Glutamatergic neuron (in vitro differentiated cells): ENCODE measurements at regions not wholly inside any gene's neighbourhood (a gene's known extent, or its start where the extent isn't known, plus 50 kb on each side); places are given as distances from the start of the nearest gene placed in this dataset.
"Not testable (repeated sequence)": the region's sequence is repeated elsewhere in the genome, so short reads cannot be mapped to it uniquely, and the experiment has no call there.

Experiments used
- DNase-seq: peaks from one replicate; pipeline ENCODE4 v3.0.0; 2022
- H3K27ac Mint-ChIP-seq: one replicate; pipeline ENCODE4 v1.8.0; 2020; ENCODE audit warnings: mild to moderate bottlenecking, mixed read lengths, inconsistent platforms; ENCODE audit not compliant: unreplicated experiment
- H3K27me3 Mint-ChIP-seq: one replicate; pipeline ENCODE4 v1.8.0; 2020; ENCODE audit warnings: mild to moderate bottlenecking, moderate library complexity, mixed read lengths, inconsistent platforms; ENCODE audit not compliant: unreplicated experiment
- H3K36me3 Mint-ChIP-seq: one replicate; pipeline ENCODE4 v1.8.0; 2020; ENCODE audit warnings: mild to moderate bottlenecking, mixed read lengths, inconsistent platforms; ENCODE audit not compliant: unreplicated experiment
- H3K4me1 Mint-ChIP-seq: one replicate; pipeline ENCODE4 v1.8.0; 2020; ENCODE audit warnings: mild to moderate bottlenecking, low read depth, mixed read lengths, inconsistent platforms; ENCODE audit not compliant: unreplicated experiment
- H3K4me3 Mint-ChIP-seq: one replicate; pipeline ENCODE4 v1.8.0; 2020; ENCODE audit warnings: mild to moderate bottlenecking, mixed read lengths, inconsistent platforms; ENCODE audit not compliant: unreplicated experiment
- H3K9me3 Mint-ChIP-seq: one replicate; pipeline ENCODE4 v1.8.0; 2020; ENCODE audit warnings: mild to moderate bottlenecking, moderate library complexity, mixed read lengths, inconsistent platforms; ENCODE audit not compliant: unreplicated experiment
- TF ChIP-seq, protein P1 (sequence below): fragments of 200-600 bp; sonication (generic); IDR thresholded peaks from one replicate; pipeline ENCODE4 v1.5.0; 2021; ENCODE audit not compliant: partially characterized antibody, unreplicated experiment

DNA sequence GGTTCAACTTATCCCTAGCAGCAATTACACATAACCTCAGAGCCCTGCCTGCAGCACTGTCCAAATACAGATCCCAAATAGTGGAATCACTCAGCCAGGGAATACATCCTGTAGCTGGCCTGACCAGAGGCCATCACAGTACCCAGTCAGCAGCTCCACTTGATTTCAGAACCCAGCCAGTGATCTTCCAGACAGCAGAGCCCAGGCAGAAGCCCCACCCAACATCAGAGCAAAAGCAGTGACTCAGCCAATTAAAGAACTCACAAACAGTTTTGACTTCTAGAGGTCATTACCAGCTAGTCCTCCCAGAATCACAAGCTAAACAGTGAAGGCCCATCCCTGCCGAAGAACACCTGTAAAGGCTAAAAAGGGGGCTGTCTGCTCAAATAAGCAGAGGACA is 118.0 kb upstream of the SRD5A2 start:
- no peak for DNase-seq
- H3K4me1 Mint-ChIP-seq, result no peaks in the 10 kb centered on the region
- no peak overlapping the region for H3K27ac Mint-ChIP-seq
- H3K27me3 Mint-ChIP-seq, result peaks cover 5% of the 10 kb centered on the region
- peaks cover 11% of the 10 kb centered on the region for H3K9me3 Mint-ChIP-seq
- TF ChIP-seq, protein P1, sequence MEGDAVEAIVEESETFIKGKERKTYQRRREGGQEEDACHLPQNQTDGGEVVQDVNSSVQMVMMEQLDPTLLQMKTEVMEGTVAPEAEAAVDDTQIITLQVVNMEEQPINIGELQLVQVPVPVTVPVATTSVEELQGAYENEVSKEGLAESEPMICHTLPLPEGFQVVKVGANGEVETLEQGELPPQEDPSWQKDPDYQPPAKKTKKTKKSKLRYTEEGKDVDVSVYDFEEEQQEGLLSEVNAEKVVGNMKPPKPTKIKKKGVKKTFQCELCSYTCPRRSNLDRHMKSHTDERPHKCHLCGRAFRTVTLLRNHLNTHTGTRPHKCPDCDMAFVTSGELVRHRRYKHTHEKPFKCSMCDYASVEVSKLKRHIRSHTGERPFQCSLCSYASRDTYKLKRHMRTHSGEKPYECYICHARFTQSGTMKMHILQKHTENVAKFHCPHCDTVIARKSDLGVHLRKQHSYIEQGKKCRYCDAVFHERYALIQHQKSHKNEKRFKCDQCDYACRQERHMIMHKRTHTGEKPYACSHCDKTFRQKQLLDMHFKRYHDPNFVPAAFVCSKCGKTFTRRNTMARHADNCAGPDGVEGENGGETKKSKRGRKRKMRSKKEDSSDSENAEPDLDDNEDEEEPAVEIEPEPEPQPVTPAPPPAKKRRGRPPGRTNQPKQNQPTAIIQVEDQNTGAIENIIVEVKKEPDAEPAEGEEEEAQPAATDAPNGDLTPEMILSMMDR, result no peak
- no peak overlapping the region for H3K4me3 Mint-ChIP-seq
- peaks cover 18% of the 10 kb centered on the region for H3K36me3 Mint-ChIP-seq

GRCh38 chr2:31696068-31696467 is 115.3 kb upstream of the SRD5A2 start:
- no peak for DNase-seq
- H3K4me3 Mint-ChIP-seq, result no peak overlapping the region
- peaks cover 22% of the 10 kb centered on the region for H3K36me3 Mint-ChIP-seq
- peaks cover 5% of the 10 kb centered on the region for H3K27me3 Mint-ChIP-seq
- TF ChIP-seq, protein P1, result no peak
- no peaks in the 10 kb centered on the region for H3K4me1 Mint-ChIP-seq
- no peak overlapping the region for H3K27ac Mint-ChIP-seq
- peaks cover 18% of the 10 kb centered on the region for H3K9me3 Mint-ChIP-seq

- Mint-ChIP-seq H3K9me3 (peaks cover 17% of the 10 kb centered on the region), H3K4me3 (no peak overlapping the region), H3K36me3 (peaks cover 21% of the 10 kb centered on the region), H3K27ac (no peak overlapping the region), H3K4me1 (no peaks in the 10 kb centered on the region), H3K27me3 (peaks cover 5% of the 10 kb centered on the region)
- TF ChIP-seq, protein P1, result no peak
- no peak for DNase-seq
Measured at GRCh38 chr2:31694444-31694843, 113.7 kb upstream of the SRD5A2 start.

DNA sequence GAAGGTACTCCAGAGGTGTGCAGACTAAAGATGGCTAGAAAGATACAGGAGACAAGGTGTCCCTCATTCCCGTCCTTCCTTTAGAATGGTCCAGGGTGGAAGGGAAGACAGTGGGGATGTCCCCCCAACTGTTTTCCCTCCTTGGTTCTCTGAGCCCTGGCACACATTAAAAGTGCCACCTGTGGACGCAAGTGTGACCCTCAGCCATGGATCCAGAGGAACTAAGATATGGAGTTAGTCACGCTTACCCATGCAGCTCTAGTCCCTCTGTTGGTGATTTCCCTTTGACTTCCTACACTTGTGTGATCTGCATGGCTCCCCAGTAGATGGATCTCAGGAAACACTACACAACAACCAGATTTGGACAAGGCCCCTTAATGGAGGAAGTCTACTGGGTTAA is 113.1 kb upstream of the SRD5A2 start:
- Mint-ChIP-seq H3K27me3 (peaks cover 5% of the 10 kb centered on the region), H3K9me3 (peaks cover 13% of the 10 kb centered on the region), H3K36me3 (peaks cover 17% of the 10 kb centered on the region), H3K27ac (no peak overlapping the region), H3K4me1 (no peaks in the 10 kb centered on the region), H3K4me3 (no peak overlapping the region)
- no peak for DNase-seq
- TF ChIP-seq, protein P1, result no peak

GRCh38 chr2:31688282-31688681 is 107.5 kb upstream of the SRD5A2 start:
- DNase-seq, result no peak
- TF ChIP-seq, protein P1, result peak; percentile 77
- H3K36me3 Mint-ChIP-seq, result peaks cover 8% of the 10 kb centered on the region
- peaks cover 14% of the 10 kb centered on the region for H3K9me3 Mint-ChIP-seq
- no peaks in the 10 kb centered on the region for H3K27me3 Mint-ChIP-seq
- H3K27ac Mint-ChIP-seq, result no peak overlapping the region
- H3K4me1 Mint-ChIP-seq, result no peaks in the 10 kb centered on the region
- no peak overlapping the region for H3K4me3 Mint-ChIP-seq

DNA sequence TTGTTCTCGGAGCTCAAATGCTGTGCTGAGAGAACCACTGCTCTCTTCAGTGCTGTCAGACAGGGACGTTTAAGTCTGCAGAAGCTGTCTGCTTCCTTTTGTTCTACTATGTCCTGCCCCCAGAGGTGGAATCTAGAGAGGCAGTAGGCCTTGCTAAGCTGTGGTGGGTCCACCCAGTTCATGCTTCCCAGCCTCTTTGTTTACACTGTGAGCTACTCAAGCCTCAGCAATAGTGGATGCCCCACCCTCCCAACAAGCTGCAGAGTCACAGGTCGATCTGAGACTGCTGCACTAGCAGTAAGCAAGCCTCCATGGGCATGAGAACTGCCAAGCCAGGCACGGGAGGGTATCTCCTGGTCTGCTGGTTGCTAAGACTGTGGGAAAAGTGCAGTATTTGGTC is 102.8 kb upstream of the SRD5A2 start:
- H3K27me3 Mint-ChIP-seq, H3K4me3 Mint-ChIP-seq, H3K4me1 Mint-ChIP-seq, H3K9me3 Mint-ChIP-seq, H3K27ac Mint-ChIP-seq, DNase-seq: not testable (repeated sequence)
- peaks cover 12% of the 10 kb centered on the region for H3K36me3 Mint-ChIP-seq
